ENCODE measurements at regions not wholly inside any gene's neighbourhood (a gene's known extent, or its start where the extent isn't known, plus 50 kb on each side); places are given as distances from the start of the nearest gene placed in this dataset.

GRCh38 chr5:166596043-166596442 is 1695.4 kb upstream of the WWC1 start:
- dilution Hi-C loops (cut with MboI; ENCODE audit: extremely low pct_ligation_motif_present, low sequenced_read_pairs): no loop called here
- FAIRE-seq: no peak
- no peaks in the 10 kb centered on the region for H4K20me1 ChIP-seq (ENCODE audit: control insufficient read depth, extremely low read depth, insufficient read depth, low read length)
- no peak overlapping the region for H2AFZ ChIP-seq (ENCODE audit: control insufficient read depth, low read length)
- H3K27me3 ChIP-seq (ENCODE audit: control insufficient read depth, extremely low read depth, insufficient read depth, low read length): no peaks in the 10 kb centered on the region
- no peaks in the 10 kb centered on the region for H3K9me3 ChIP-seq (ENCODE audit: control insufficient read depth, low read depth, low read length)
- H3K9ac ChIP-seq (ENCODE audit: control insufficient read depth, extremely low read depth, insufficient read depth, low read length): no peak overlapping the region
- no peak overlapping the region for H3K4me2 ChIP-seq (ENCODE audit: control insufficient read depth, extremely low read depth, insufficient read depth, low read depth, low read length)
- no peak overlapping the region for H3K4me3 ChIP-seq (ENCODE audit: control insufficient read depth in 2 of 3, extremely low read depth in 1 of 3, insufficient read depth in 2 of 3, low read depth in 1 of 3, low read length in 3 of 3)
- no peaks in the 10 kb centered on the region for H3K4me1 ChIP-seq (ENCODE audit: control insufficient read depth, extremely low read depth, insufficient read depth, low read length)
- TF ChIP-seq EZH2 (IDR thresholded peaks at IDR 0.05; ENCODE audit: low read length): no peak
- no peak for DNase-seq (ENCODE audit: low read depth, low spot score)
- H3K27ac ChIP-seq (ENCODE audit: control insufficient read depth, insufficient read depth, low read length): no peak overlapping the region
- H3K79me2 ChIP-seq (ENCODE audit: control insufficient read depth, insufficient read depth, low read length): no peaks in the 10 kb centered on the region
- no peaks in the 10 kb centered on the region for H3K36me3 ChIP-seq (ENCODE audit: control insufficient read depth in 2 of 2, extremely low read depth in 1 of 2, insufficient read depth in 2 of 2, low read length in 2 of 2)
- H3K9me1 ChIP-seq (ENCODE audit: control insufficient read depth, extremely low read depth, insufficient read depth, low read length): no peaks in the 10 kb centered on the region

- Histone ChIP-seq H3K9me1 (ENCODE audit: control insufficient read depth, extremely low read depth, insufficient read depth, low read length) (no peaks in the 10 kb centered on the region), H3K79me2 (ENCODE audit: control insufficient read depth, insufficient read depth, low read length) (no peaks in the 10 kb centered on the region), H3K4me1 (ENCODE audit: control insufficient read depth, extremely low read depth, insufficient read depth, low read length) (no peaks in the 10 kb centered on the region), H2AFZ (ENCODE audit: control insufficient read depth, low read length) (no peak overlapping the region), H4K20me1 (ENCODE audit: control insufficient read depth, extremely low read depth, insufficient read depth, low read length) (no peaks in the 10 kb centered on the region), H3K4me2 (ENCODE audit: control insufficient read depth, extremely low read depth, insufficient read depth, low read depth, low read length) (no peak overlapping the region), H3K27ac (ENCODE audit: control insufficient read depth, insufficient read depth, low read length) (no peak overlapping the region), H3K9me3 (ENCODE audit: control insufficient read depth, low read depth, low read length) (no peaks in the 10 kb centered on the region), H3K4me3 (ENCODE audit: control insufficient read depth in 2 of 3, extremely low read depth in 1 of 3, insufficient read depth in 2 of 3, low read depth in 1 of 3, low read length in 3 of 3) (no peak overlapping the region), H3K36me3 (ENCODE audit: control insufficient read depth in 2 of 2, extremely low read depth in 1 of 2, insufficient read depth in 2 of 2, low read length in 2 of 2) (no peaks in the 10 kb centered on the region), H3K27me3 (ENCODE audit: control insufficient read depth, extremely low read depth, insufficient read depth, low read length) (no peaks in the 10 kb centered on the region), H3K9ac (ENCODE audit: control insufficient read depth, extremely low read depth, insufficient read depth, low read length) (no peak overlapping the region)
- DNase-seq (ENCODE audit: low read depth, low spot score) (no peak), FAIRE-seq (no peak)
- no peak for TF ChIP-seq CTCF (optimal IDR thresholded peaks at IDR 0.05 in 1 of 3, IDR thresholded peaks at IDR 0.05 in 1 of 3, conservative IDR thresholded peaks at IDR 0.05 in 1 of 3; ENCODE audit: extremely low read depth in 1 of 3, insufficient read depth in 2 of 3, low read length in 3 of 3)
- no peak for TF ChIP-seq EZH2 (IDR thresholded peaks at IDR 0.05; ENCODE audit: low read length)
- dilution Hi-C loops (cut with MboI; ENCODE audit: extremely low pct_ligation_motif_present, low sequenced_read_pairs): no loop called here
Measured at GRCh38 chr5:166602271-166602670, 1689.2 kb upstream of the WWC1 start.

GRCh38 chr5:166617507-166617906 is 1673.9 kb upstream of the WWC1 start:
- Histone ChIP-seq H3K9ac (ENCODE audit: control insufficient read depth, extremely low read depth, insufficient read depth, low read length) (no peak overlapping the region), H3K79me2 (ENCODE audit: control insufficient read depth, insufficient read depth, low read length) (no peaks in the 10 kb centered on the region), H3K27me3 (ENCODE audit: control insufficient read depth, extremely low read depth, insufficient read depth, low read length) (no peaks in the 10 kb centered on the region), H3K4me1 (ENCODE audit: control insufficient read depth, extremely low read depth, insufficient read depth, low read length) (no peaks in the 10 kb centered on the region), H3K27ac (ENCODE audit: control insufficient read depth, insufficient read depth, low read length) (no peak overlapping the region), H2AFZ (ENCODE audit: control insufficient read depth, low read length) (no peak overlapping the region), H3K4me3 (ENCODE audit: control insufficient read depth in 2 of 3, extremely low read depth in 1 of 3, insufficient read depth in 2 of 3, low read depth in 1 of 3, low read length in 3 of 3) (no peak overlapping the region), H3K36me3 (ENCODE audit: control insufficient read depth in 2 of 2, extremely low read depth in 1 of 2, insufficient read depth in 2 of 2, low read length in 2 of 2) (no peaks in the 10 kb centered on the region), H4K20me1 (ENCODE audit: control insufficient read depth, extremely low read depth, insufficient read depth, low read length) (no peaks in the 10 kb centered on the region), H3K9me3 (ENCODE audit: control insufficient read depth, low read depth, low read length) (no peaks in the 10 kb centered on the region), H3K9me1 (ENCODE audit: control insufficient read depth, extremely low read depth, insufficient read depth, low read length) (no peaks in the 10 kb centered on the region), H3K4me2 (ENCODE audit: control insufficient read depth, extremely low read depth, insufficient read depth, low read depth, low read length) (no peak overlapping the region)
- FAIRE-seq: no peak
- DNase-seq (ENCODE audit: low read depth, low spot score): no peak
- no peak for TF ChIP-seq CTCF (optimal IDR thresholded peaks at IDR 0.05 in 1 of 3, IDR thresholded peaks at IDR 0.05 in 1 of 3, conservative IDR thresholded peaks at IDR 0.05 in 1 of 3; ENCODE audit: extremely low read depth in 1 of 3, insufficient read depth in 2 of 3, low read length in 3 of 3)
- no peak for TF ChIP-seq EZH2 (IDR thresholded peaks at IDR 0.05; ENCODE audit: low read length)
- dilution Hi-C loops (cut with MboI; ENCODE audit: extremely low pct_ligation_motif_present, low sequenced_read_pairs): no loop called here

Data from keratinocyte (primary cell).